H9 (cell line): ENCODE measurements at regions not wholly inside any gene's neighbourhood (a gene's known extent, or its start where the extent isn't known, plus 50 kb on each side); places are given as distances from the start of the nearest gene placed in this dataset.

ENCODE experiments used
- DNase-seq: peaks from one replicate; pipeline ENCODE4 v3.0.0-alpha.2; 2017
- H2AFZ ChIP-seq: one replicate; pipeline ENCODE4 v1.6.1; 2013; ENCODE audit warnings: mild to moderate bottlenecking, low read length, control low read depth, moderate library complexity
- H2AK5ac ChIP-seq: 2 replicates; pipeline ENCODE4 v1.6.1; 2013; ENCODE audit warnings: low read length, control low read depth, mixed read lengths; ENCODE audit not compliant: insufficient read length
- H2BK120ac ChIP-seq: one replicate; pipeline ENCODE4 v1.6.1; 2013; ENCODE audit warnings: low read depth, mild to moderate bottlenecking, low read length, control low read depth, inconsistent platforms; ENCODE audit not compliant: poor library complexity, severe bottlenecking
- H2BK12ac ChIP-seq: 2 replicates; pipeline ENCODE4 v1.6.1; 2013; ENCODE audit warnings: low read length, control low read depth, mixed read lengths, low read depth; ENCODE audit not compliant: insufficient read length
- H2BK15ac ChIP-seq: 2 replicates; pipeline ENCODE4 v1.6.1; 2013; ENCODE audit warnings: low read depth, low read length, control low read depth
- H2BK20ac ChIP-seq: one replicate; pipeline ENCODE4 v1.6.1; 2013; ENCODE audit warnings: low read depth, mild to moderate bottlenecking, low read length, control low read depth, inconsistent platforms; ENCODE audit not compliant: poor library complexity, severe bottlenecking
- H2BK5ac ChIP-seq: 2 replicates; pipeline ENCODE4 v1.6.1; 2013; ENCODE audit warnings: low read length, control low read depth, mixed read lengths; ENCODE audit not compliant: insufficient read length
- H3K14ac ChIP-seq: 2 replicates; pipeline ENCODE4 v1.6.1; 2013; ENCODE audit warnings: low read length, control low read depth; ENCODE audit not compliant: insufficient read depth
- H3K18ac ChIP-seq: 2 replicates; pipeline ENCODE4 v1.6.1; 2013; ENCODE audit warnings: low read depth, mild to moderate bottlenecking, mixed read lengths, low read length, control low read depth; ENCODE audit not compliant: insufficient read length
- H3K23ac ChIP-seq: 2 replicates; pipeline ENCODE4 v1.6.1; 2013; ENCODE audit warnings: low read length, control low read depth, mixed read lengths, low read depth; ENCODE audit not compliant: insufficient read length
- H3K23me2 ChIP-seq: 2 replicates; pipeline ENCODE4 v1.6.1; 2013; ENCODE audit warnings: low read depth, mild to moderate bottlenecking, mixed read lengths, low read length, control low read depth; ENCODE audit not compliant: insufficient read length, poor library complexity, severe bottlenecking
- H3K27ac ChIP-seq: 2 replicates; pipeline ENCODE4 v1.5.1; 2013; ENCODE audit warnings: low read length, control low read depth, mixed read lengths, low read depth; ENCODE audit not compliant: insufficient read length
- H3K27me3 ChIP-seq: 2 replicates; pipeline ENCODE4 v1.6.1; 2013; ENCODE audit warnings: low read length, control low read depth, inconsistent platforms; ENCODE audit not compliant: insufficient read depth
- H3K4ac ChIP-seq: 2 replicates; pipeline ENCODE4 v1.6.1; 2013; ENCODE audit warnings: low read depth, mild to moderate bottlenecking, control low read depth, inconsistent platforms, low read length, moderate library complexity
- H3K4me1 ChIP-seq: 2 replicates; pipeline ENCODE4 v1.6.1; 2013; ENCODE audit warnings: low read length, control low read depth, inconsistent platforms; ENCODE audit not compliant: insufficient read depth
- H3K4me2 ChIP-seq: 2 replicates; pipeline ENCODE4 v1.6.1; 2013; ENCODE audit warnings: low read length, control low read depth, mixed read lengths; ENCODE audit not compliant: insufficient read length, insufficient read depth
- H3K56ac ChIP-seq: 2 replicates; pipeline ENCODE4 v1.6.1; 2013; ENCODE audit warnings: low read depth, mild to moderate bottlenecking, mixed read lengths, low read length, control low read depth; ENCODE audit not compliant: insufficient read length
- H3K79me1 ChIP-seq: 2 replicates; pipeline ENCODE4 v1.6.1; 2013; ENCODE audit warnings: low read depth, mild to moderate bottlenecking, moderate library complexity, low read length, control low read depth, inconsistent platforms; ENCODE audit not compliant: insufficient read depth, poor library complexity, severe bottlenecking
- H3K79me2 ChIP-seq: 2 replicates; pipeline ENCODE4 v1.6.1; 2013; ENCODE audit warnings: low read length, control low read depth, inconsistent platforms; ENCODE audit not compliant: insufficient read depth
- H3K9ac ChIP-seq: 2 replicates; pipeline ENCODE4 v1.6.1; 2013; ENCODE audit warnings: low read length, control low read depth, mixed read lengths; ENCODE audit not compliant: insufficient read length; ENCODE audit errors: extremely low read depth
- H3K9me3 ChIP-seq: one replicate; pipeline ENCODE4 v1.6.1; 2013; ENCODE audit warnings: low read depth, low read length, inconsistent platforms; ENCODE audit not compliant: control insufficient read depth
- H3T11ph ChIP-seq: one replicate; pipeline ENCODE4 v1.6.1; 2013; ENCODE audit warnings: mild to moderate bottlenecking, low read length, control low read depth, inconsistent platforms
- H4K20me1 ChIP-seq: one replicate; pipeline ENCODE4 v1.6.1; 2013; ENCODE audit not compliant: control insufficient read depth, insufficient read length, insufficient read depth
- H4K5ac ChIP-seq: 2 replicates; pipeline ENCODE4 v1.6.1; 2013; ENCODE audit warnings: low read depth, mild to moderate bottlenecking, mixed read lengths, low read length, control low read depth; ENCODE audit not compliant: insufficient read length
- H4K8ac ChIP-seq: replicated peaks from 2 replicates; pipeline ENCODE4 v1.6.1; 2013; ENCODE audit warnings: low read length, control low read depth, mixed read lengths, low read depth; ENCODE audit not compliant: insufficient read length
- H4K91ac ChIP-seq: 2 replicates; pipeline ENCODE4 v1.6.1; 2013; ENCODE audit warnings: low read depth, mild to moderate bottlenecking, moderate library complexity, mixed read lengths, low read length, control low read depth; ENCODE audit not compliant: insufficient read length
- H3K27ac Mint-ChIP-seq, 3 experiments: 2 replicates in 2 of 3; 3 replicates in 1 of 3; pipeline ENCODE4 v1.8.0; 2020 to 2021; ENCODE audit warnings: mixed read lengths in 3 of 3, mild to moderate bottlenecking in 1 of 3, moderate library complexity in 1 of 3
- H3K27me3 Mint-ChIP-seq: 2 replicates; pipeline ENCODE4 v1.8.0; 2021; ENCODE audit warnings: low read depth, mild to moderate bottlenecking, moderate library complexity, mixed read lengths
- H3K36me3 Mint-ChIP-seq, 3 experiments: 2 replicates in 2 of 3; 3 replicates in 1 of 3; pipeline ENCODE4 v1.8.0; 2020 to 2021; ENCODE audit warnings: low read depth in 3 of 3, mixed read lengths in 3 of 3; ENCODE audit not compliant: insufficient read depth in 1 of 3
- H3K4me1 Mint-ChIP-seq, 2 experiments: 2 replicates each; pipeline ENCODE4 v1.8.0; 2020; ENCODE audit warnings: mixed read lengths in 2 of 2
- H3K4me3 Mint-ChIP-seq, 2 experiments: 2 replicates in 1 of 2; 3 replicates in 1 of 2; pipeline ENCODE4 v1.8.0; 2020 to 2021; ENCODE audit warnings: mild to moderate bottlenecking in 2 of 2, mixed read lengths in 2 of 2, moderate library complexity in 1 of 2
- H3K9me3 Mint-ChIP-seq, 2 experiments: 2 replicates in 1 of 2; 3 replicates in 1 of 2; pipeline ENCODE4 v1.8.0; 2020; ENCODE audit warnings: mild to moderate bottlenecking in 2 of 2, mixed read lengths in 2 of 2, moderate library complexity in 1 of 2
- CTCF ChIP-seq: fragments of 200-600 bp; sonication (generic); conservative IDR thresholded peaks from 3 replicates; pipeline ENCODE4 v1.8.0; 2021; ENCODE audit warnings: antibody characterized with exemption, mild to moderate bottlenecking
- WGBS: extraction: QIAGEN DNeasy Blood & Tissue Kit; methylation state at CpG from one replicate; pipeline ENCODE4 v1.1.7; 2013; ENCODE audit warnings: missing lambda C conversion rate, low lambda C conversion rate, mixed read lengths; ENCODE audit not compliant: insufficient read length; ENCODE audit errors: extremely low coverage; 5-methylcytosine and 5-hydroxymethylcytosine counted together

GRCh38 chr14:51188566-51189185 is 51.4 kb upstream of the TMX1 start:
- H3K9me3 Mint-ChIP-seq, result no peaks in the 10 kb centered on the region
- H2BK5ac ChIP-seq, result no peak overlapping the region
- no peak overlapping the region for H3K4me3 Mint-ChIP-seq
- no peak overlapping the region for H2BK120ac ChIP-seq
- no peak overlapping the region for H4K5ac ChIP-seq
- H2BK15ac ChIP-seq, result no peak overlapping the region
- no peak overlapping the region for H3K23ac ChIP-seq
- no peak overlapping the region for H3K56ac ChIP-seq
- no peak for DNase-seq
- no peak overlapping the region for H3K27ac ChIP-seq
- H3K79me2 ChIP-seq, result no peaks in the 10 kb centered on the region
- H3K4me1 ChIP-seq, result no peaks in the 10 kb centered on the region
- H4K20me1 ChIP-seq, result no peaks in the 10 kb centered on the region
- no peaks in the 10 kb centered on the region for H3K27me3 ChIP-seq
- no peak overlapping the region for H3K9ac ChIP-seq
- no peak overlapping the region for H3T11ph ChIP-seq
- H2AK5ac ChIP-seq, result no peak overlapping the region
- H3K27me3 Mint-ChIP-seq, result no peaks in the 10 kb centered on the region
- no peak overlapping the region for H3K14ac ChIP-seq
- no peak overlapping the region for H4K91ac ChIP-seq
- no peak overlapping the region for H3K4me2 ChIP-seq
- H3K23me2 ChIP-seq, result no peaks in the 10 kb centered on the region
- H2BK12ac ChIP-seq, result no peak overlapping the region
- peaks cover 0 to 6% of the 10 kb centered on the region in 2 experiments; a peak in 3 of 4 replicates for H3K4me1 Mint-ChIP-seq
- H2BK20ac ChIP-seq, result no peak overlapping the region
- no peaks in the 10 kb centered on the region for H3K79me1 ChIP-seq
- no CpG with 5 or more reads among the region's 6 CpGs for WGBS
- H3K9me3 ChIP-seq, result no peaks in the 10 kb centered on the region
- no peak overlapping the region for H3K27ac Mint-ChIP-seq
- no peak overlapping the region for H3K18ac ChIP-seq
- H4K8ac ChIP-seq, result no peak overlapping the region
- no peak overlapping the region for H2AFZ ChIP-seq
- no peak overlapping the region for H3K4ac ChIP-seq
- no peaks in the 10 kb centered on the region for H3K36me3 Mint-ChIP-seq
- no peak for TF ChIP-seq CTCF
